GM21528 (cell line): ENCODE measurements at regions not wholly inside any gene's neighbourhood (a gene's known extent, or its start where the extent isn't known, plus 50 kb on each side); places are given as distances from the start of the nearest gene placed in this dataset.

Source experiments
- ATAC-seq: cut with Tn5 transposase; IDR thresholded peaks from one replicate; pipeline ENCODE4 v1.9.1; 2021; ENCODE audit warnings: mild to moderate bottlenecking, moderate library complexity; ENCODE audit not compliant: unreplicated experiment, low FRiP score

DNA sequence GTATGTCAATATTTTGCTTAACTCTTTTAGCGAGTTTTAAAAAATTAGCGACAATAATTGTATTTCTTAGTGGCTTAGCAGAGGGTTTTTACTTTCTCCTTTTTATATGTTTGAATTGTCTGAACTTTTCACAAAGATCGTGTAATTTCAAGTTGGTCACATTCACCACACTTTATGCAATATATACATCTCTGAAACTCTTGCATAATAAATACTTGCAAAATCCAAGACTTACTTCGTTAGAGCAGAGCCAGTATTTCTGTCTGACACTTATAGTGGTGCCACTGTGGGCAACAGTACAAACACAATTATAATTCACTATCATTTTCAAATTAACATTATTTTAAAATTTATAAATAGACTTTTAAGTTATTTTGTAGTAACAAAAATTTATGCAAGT, 62.0 kb downstream of the SUCNR1 start:
- no peak for ATAC-seq

DNA sequence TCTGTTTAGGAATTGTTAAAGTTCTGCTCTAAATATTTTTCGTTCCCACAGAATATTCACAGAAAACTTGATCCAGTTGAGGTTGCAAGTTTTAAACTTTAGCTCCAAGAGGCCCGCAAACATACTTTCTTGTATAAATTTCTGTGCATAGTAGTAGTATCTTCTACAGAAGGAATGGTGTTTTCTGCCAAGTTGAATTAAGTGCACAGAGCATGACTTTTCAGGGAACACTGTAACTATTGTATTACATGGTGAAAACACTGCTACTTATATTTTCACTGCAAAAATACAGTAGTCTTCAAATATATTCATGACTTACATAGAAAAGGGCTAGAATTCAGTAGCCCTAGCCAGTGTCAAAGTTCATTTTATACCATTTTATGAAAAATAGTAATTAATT, 67.0 kb downstream of the SUCNR1 start:
- no peak for ATAC-seq

DNA sequence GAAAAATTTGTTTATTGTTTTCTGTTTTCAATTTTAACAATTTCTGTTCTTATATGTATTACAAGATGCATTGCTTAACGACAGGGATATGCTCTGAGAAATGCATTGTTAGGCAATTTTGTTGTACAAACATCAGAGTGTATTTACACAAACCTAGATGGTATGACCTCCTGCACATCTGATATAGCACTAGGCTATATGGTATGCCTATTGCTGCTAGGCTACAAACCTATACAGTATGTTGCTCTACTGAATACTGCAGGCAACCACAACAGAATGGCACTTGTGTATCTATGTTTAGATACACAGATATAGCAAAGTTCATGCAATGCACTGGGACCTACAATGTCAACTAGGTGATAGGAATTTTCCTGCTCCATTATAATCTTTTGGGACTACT, 70.1 kb downstream of the SUCNR1 start:
- ATAC-seq = no peak

DNA sequence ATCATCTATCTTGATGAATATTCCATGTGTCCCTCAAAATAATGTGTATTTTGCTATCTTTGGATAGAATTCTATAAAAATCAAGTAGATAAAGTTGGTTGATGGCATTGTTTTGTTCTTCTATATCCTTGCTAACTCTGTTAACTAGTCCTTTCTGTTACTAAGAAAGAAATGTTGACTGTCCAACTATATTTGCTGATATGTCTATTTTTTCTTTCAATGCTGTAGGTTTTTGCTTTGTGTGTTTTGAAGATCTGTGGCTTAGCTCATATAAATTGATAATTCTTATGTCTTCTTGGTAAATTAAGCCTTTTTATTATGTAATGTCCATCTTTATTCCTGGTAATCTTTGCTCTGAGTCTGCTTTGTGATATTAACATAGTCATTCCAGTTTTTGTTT, 70.9 kb downstream of the SUCNR1 start:
- ATAC-seq = no peak

DNA sequence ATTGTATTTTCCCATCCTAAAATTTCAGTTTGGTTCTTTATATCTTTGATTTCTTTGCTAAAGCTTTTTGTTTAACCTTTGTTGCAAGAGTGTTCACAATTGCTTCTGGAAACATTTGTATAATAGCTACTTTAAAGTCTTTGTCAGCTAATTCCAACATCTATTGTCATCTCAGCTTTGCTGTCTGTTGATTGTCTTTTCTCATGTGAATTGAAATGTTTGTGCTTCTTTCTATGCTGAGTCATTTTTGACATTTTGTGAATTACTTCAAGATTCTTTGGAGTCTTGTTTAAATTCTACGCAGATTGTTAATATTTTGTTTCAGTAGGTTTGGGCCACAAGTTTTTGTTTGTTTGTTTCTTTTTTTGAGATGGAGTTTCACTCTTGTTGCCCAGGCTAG, 73.2 kb downstream of the SUCNR1 start:
- ATAC-seq = no peak

DNA sequence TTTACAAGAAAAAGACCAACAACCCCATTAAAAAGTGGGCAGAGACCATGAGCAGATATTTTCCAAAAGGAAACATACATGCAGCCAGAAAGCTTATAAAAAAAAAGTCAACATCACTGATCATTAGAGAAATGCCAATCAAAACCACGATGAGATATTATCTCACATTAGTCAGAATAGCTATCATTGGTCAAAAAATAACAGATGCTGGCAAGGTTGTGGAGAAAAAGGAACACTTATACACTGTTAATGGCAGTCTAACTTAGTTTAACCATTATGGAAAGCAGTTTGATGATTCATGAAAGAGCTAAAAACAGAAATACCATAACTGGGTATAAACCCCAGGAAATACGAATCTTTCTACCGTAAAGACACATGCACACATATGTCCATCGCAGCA, 76.3 kb downstream of the SUCNR1 start:
- no peak for ATAC-seq

DNA sequence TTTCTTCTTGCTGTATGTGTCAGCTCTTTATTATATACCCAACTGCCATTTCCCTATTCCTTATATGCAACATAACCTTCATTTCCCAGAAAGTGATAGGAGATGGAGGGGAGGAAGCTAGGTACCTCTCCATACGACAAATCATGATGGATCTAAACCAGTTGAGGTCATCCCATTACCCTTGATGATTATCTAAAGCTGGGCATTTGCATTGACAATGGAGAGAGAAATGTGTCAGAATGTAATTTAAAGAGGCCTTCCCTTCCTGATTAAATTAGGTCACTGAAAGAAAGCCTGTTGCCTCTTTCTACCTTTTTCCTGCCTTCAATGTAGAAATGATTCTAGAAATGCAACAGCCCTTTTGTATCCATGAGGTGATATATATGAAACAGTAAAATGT, 81.9 kb downstream of the SUCNR1 start:
- no peak for ATAC-seq

DNA sequence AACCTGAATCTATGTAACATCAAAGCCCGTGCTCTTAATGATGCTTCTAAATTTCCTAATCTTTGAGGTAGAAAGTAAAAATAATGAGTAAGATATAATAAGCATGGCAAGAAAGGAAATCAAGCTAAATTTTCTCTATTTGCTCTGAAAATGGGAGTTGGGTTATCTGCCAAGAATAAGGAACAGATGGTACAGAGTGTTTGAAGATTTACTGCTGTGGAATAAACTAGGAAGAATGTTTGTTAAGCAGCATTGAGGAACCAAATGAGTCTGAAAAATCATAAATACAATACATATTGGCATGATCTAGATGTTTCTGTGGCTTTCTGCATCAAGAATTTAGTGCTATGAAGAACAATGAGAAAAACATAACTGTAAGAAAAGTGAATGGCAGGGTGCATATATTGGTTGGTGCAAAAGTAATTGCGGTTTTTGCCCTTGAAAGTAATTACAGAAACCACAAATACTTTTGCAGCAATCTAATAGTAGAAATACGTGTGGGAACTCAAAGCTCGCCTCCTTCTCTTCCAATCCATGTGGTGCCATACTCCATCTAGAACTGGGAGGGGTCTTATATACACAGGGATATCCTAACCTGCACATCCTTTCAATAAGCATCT, 87.6 kb downstream of the SUCNR1 start:
- ATAC-seq = no peak

DNA sequence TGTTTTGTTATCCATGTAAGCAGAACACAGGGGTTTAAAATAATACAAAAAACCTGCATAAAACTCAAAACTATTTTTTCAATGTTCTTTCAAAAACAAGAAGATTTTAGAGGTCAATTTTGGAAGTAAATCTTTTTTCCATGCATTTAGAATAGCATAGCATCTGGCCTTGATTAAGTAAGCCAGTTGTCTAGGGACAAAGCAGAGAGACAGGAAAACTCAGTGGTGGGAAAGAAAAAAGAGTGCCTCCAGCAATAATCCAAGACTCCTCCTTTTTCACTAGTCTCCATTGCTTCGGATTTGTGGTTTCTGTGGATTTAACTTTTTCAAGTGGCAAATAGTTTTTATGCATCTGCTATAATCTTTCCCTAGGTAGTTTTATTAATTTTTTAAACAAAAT, 88.9 kb downstream of the SUCNR1 start:
- no peak for ATAC-seq

DNA sequence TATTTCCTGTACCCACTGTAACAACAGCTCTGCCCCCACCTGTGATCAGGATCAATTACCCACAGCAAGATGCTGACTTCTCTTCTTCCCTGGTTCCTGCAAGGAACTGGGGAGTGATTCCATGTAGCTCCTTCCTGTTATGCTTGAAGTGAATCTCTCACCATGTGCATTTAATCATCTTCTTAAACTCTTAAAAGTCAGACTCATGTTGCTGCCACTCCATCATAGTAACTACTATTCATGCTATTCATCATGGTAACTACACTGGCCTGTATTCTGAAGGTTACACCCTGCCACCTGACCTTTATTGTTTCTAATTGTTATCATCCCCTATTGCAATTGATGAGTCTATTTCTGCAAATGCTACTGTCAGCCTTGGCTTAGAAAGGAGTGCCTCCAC, 89.5 kb downstream of the SUCNR1 start:
- no peak for ATAC-seq

DNA sequence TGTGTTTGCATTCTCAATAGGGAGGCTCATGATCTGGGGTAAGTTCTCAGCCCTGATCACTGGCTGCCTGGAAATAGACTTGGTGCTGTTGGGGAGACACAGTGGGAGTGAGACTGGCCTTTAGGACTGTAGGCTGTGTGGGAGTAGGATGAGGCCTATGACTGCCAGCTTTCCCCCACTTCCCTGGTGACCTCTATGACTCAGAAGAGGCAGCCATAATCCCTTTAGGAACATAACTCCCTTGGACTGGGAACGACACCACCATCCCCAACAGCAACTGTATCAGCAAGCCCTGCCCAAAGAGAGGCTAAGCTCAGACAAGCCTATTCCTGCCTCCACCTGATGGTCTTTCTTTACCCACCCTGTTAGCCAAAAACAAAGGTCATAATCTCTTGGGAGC, 91.3 kb downstream of the SUCNR1 start:
- no peak for ATAC-seq

DNA sequence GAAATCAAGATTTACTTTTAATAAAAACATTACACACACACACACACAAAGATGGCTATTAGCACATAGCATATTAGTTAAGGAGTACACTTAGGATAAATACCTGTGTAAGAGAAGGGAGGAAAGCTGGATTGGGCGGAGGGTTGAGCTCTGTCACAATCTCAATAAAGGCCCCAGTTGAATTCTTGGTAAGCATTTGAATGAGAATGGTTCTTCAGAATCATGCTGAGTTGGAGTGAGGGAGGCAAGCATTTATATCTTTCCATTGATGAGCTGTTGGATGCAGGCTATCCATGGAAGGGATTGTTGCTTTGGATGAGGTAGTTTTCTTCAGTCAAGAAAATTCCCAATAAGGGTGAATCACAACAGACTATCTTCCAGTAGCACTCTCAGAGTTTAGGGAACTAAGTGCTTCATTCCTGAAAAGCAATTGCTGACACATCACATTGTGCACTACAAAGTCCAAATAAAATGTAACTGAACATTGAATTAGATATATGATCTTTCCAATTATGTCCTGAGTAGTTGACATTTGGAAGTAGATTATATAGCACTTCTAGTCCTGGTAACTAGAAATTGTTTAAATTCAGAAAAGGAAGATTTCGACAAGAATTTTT, 95.7 kb downstream of the SUCNR1 start:
- ATAC-seq = no peak

DNA sequence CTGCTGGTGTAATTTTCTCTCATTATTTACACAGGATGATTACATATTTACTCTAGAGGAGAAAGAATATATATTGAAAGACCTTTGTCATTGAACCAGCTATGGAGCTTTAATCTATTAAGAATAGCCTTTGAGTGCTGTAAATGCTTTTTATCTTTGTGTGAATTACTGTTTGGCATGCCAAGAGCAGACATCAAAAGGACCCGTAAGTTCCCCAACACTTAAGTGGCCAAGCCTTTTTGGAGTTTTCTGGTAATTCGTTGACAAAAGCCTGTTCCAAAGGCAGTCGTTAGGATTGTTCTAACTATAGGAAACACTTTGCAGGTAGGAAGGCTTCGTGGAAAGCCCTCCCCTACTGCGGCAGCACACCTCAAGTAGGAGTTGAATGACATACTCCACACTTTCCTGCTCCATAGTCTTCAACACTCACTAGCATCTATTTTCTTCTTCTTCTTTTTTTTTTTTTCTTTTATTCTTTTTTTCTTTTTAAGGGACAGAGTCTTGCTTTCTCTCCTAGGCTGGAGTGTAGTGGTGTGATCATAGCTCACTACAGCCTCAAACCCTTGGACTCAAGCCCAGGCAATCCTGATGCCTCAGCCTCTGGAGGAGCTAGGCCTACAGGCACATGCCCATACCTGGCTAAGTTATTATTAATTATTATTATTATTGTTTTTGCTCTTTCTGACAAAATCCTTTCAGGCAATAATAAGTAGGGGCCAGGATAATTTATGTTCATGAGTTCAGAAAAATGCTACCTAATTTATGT, 98.6 kb downstream of the SUCNR1 start:
- ATAC-seq = no peak

DNA sequence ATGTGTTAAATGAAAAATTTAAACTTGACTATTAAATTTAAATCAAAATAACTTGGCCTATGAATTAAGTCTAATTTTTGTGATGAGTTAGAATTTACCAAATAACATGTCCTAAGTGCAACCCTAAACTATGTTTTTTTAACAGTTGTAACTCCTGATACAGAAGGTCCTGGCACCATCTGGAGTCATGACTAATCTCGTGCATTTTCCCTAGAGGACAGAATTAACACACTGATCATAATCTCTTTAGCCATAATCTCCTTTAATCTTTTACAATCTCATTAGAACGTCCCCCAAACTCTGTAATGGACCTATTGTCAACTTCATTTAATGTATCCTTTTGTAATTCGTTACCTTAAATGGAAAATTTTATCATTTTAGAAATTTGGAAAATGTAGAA, 100.6 kb downstream of the SUCNR1 start:
- no peak for ATAC-seq

DNA sequence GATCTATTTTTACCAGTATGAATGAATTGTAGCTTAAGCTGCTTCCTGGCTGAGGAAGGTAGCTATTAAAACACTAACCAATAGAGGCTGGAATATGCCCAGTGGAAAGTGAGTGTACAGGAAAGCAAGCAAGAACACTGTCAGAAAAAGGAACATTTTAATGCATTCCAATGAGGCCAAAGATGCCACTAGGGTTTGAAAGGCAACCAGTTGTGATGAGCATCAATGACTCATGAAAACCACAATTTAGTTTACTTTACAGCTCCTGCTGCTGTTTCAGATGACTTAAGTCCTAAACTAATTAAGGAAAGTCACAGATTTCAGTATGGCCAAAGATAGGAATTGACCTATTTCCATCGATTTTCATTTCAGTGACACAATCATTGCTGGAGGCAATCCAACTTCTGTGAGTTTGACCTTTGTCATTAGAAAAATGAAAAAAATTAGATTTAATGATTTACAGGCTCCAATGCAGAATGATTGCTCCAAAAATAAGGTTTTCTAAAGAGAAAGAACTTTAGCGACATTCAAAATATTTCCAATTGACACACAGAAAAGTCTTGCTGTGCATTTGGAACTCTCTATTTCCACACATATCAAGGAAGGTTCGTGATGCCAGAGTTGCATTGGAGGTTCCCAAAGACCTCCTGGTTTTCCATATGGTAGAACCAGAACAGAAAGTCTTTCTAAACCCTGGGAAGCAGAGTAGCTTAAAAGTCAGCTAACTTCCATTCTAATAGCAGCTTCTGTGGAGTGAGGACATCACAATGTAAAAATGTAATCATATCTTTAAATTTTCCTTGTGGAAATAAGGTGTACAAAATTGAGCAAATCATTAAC, 103.0 kb downstream of the SUCNR1 start:
- no peak for ATAC-seq

DNA sequence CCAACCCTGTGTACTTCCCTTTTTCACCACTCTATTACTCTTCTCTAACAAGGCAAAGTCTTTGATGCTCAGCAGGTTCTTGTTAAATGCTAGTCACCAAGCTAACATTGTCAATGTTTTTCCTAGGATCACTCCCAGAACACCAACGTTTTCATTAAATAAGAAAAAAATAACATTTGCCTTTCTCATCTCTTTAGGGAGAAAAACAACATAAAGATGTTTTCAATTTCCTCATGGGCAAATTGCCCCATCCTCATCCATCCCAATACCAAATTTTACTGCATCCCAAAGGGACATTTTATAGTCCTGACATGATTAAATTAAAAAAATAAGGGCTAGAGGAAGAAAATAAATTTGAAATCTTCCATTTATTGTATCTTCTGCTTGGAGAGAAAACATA, 106.5 kb downstream of the SUCNR1 start:
- ATAC-seq = no peak

DNA sequence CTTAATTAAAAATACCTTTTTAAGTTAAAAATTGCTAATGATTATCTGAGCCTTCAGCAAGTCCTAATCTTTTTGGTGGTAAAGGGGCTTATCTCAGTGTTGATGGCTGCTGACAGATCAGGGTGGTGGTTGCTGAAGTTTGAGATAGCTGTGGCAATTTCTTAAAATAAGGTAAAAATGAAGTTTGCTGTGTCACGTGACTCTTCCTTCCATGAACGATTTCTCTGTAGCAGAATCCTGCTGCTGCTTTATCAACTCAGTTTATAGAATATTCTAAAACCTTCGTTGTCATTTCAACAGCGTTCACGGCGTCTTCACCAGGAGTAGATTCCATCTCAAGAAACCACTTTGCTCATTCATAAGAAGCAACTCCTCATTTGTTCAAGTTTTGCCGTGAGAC, 110.1 kb downstream of the SUCNR1 start:
- no peak for ATAC-seq

DNA sequence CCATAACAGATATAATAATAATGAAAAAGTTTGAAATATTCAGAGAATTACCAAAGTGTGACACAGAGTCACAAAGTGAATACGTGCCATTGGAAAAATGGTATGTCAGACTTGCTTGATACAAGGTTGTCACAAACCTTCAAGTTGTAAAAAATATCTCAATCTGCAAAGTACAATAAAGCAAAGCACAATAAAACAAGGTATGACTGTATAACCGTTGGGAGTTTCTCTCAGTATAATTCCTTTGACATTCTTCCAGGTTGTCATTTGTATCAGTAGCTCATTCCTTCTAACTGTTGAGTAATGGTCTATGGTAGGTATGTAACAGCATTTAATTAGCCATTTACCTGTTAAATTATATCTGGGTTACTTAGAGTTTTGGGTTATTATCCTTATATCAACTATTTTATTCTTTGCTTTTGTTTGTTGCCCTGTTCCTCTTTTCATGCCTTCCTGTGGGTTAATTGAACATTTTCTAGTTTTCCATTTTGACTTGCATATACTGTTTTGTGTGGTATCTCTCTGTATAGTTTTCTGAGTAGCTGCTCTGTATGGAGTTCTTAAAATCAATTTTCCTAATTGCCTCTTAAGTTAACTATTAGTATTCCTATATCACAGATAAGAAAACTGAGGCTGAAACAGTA, 112.5 kb downstream of the SUCNR1 start:
- no peak for ATAC-seq

DNA sequence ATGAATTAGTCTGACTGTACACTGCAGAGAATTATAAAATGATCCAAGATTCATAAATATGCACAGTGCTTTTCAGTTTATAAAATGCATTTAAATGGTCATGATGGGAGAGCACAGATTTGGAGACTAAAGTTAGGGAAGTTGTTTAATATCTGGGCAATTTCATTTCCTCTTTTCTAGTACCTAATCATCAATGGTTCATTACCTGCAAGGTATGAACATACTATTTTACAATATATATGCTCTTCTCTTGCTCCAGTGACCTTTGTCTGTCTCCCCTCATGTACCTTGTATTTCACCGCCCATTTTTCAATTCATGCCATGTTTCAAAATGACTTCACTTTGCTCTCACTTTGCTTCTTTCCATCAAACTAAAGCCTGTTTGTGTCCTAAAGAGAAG, 114.5 kb downstream of the SUCNR1 start:
- no peak for ATAC-seq

DNA sequence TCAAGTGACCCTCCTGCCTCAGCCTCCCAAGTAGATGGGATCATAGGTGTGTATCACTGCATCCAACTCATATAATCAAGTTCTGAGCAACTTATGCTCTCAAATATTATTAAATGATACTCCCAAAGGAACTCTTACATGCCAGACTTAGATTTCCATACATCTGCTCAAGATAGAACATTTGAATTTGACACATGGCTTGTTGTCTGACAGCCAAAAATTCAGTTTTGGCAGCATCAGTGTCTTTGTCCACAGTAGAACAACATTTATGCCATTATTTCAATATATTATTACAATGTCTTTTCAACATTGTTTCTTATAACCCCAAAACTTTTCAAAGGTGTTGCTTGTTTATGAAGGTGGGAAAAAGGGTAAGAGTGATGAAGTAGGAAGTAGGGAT, 116.2 kb downstream of the SUCNR1 start:
- ATAC-seq = no peak
